ENCODE measurements at regions not wholly inside any gene's neighbourhood (a gene's known extent, or its start where the extent isn't known, plus 50 kb on each side); places are given as distances from the start of the nearest gene placed in this dataset.

DNA sequence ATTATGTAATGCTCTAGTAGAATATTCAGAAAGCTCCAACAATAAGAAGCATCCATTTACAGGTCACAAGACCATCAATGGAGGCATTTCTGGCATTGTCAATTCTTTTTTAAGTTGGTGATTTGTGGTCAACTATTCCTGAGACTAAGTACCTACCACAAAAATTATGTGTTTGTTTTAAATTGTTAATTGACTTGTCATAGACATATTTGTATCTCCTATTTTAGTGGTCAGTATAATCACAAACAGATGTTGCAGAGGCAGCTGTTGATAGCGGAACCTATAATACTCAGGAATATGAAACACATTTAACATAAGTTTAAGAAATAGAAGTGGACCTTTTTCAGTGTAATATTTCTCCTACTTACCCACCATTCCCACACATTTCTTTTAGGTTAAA lies 430.1 kb downstream of the CCDC85A start:
- no peak for DNase-seq (ENCODE audit: low read depth, low spot score)

- no peak for DNase-seq (ENCODE audit: low read depth, low spot score)
These were observed 432.0 kb downstream of the CCDC85A start for GRCh38 chr2:56615760-56616159.

- no peak for DNase-seq (ENCODE audit: low read depth, low spot score)
These were observed 440.4 kb downstream of the CCDC85A start for GRCh38 chr2:56624181-56624580.

- DNase-seq (ENCODE audit: low read depth, low spot score): no peak
These were observed 443.1 kb downstream of the CCDC85A start for GRCh38 chr2:56626927-56627326.

GRCh38 chr2:56630286-56630685 lies 446.5 kb downstream of the CCDC85A start:
- DNase-seq (ENCODE audit: low read depth, low spot score): no peak

GRCh38 chr2:56647997-56648396 lies 464.2 kb downstream of the CCDC85A start:
- no peak for DNase-seq (ENCODE audit: low read depth, low spot score)

- no peak for DNase-seq (ENCODE audit: low read depth, low spot score)
These were observed 465.0 kb downstream of the CCDC85A start for GRCh38 chr2:56648802-56649201.

DNA sequence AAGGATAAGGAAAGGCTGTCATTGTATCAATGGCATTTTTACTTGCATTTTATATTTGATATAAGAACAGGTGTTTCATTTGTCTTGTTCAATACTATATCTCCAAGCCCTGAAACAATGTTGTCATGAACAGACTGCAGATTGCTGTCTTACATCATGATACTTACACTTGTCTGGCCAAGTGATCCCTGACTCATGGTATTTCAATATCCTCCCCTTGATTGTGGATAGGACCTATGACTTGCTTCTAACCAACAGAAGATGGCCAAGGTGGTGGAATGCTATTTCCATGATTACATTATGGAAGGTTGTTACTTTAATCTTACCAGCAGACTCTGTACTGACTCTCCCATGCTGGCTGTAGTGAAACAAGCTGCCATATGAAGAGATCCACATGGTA lies 471.1 kb downstream of the CCDC85A start:
- DNase-seq (ENCODE audit: low read depth, low spot score): no peak

- no peak for DNase-seq (ENCODE audit: low read depth, low spot score)
These were observed 473.0 kb downstream of the CCDC85A start for GRCh38 chr2:56656826-56657225.

- no peak for DNase-seq (ENCODE audit: low read depth, low spot score)
These were observed 483.0 kb downstream of the CCDC85A start for GRCh38 chr2:56666777-56667176.

GRCh38 chr2:56671973-56672569 lies 488.3 kb downstream of the CCDC85A start:
- no peak for DNase-seq (ENCODE audit: low read depth, low spot score)

DNA sequence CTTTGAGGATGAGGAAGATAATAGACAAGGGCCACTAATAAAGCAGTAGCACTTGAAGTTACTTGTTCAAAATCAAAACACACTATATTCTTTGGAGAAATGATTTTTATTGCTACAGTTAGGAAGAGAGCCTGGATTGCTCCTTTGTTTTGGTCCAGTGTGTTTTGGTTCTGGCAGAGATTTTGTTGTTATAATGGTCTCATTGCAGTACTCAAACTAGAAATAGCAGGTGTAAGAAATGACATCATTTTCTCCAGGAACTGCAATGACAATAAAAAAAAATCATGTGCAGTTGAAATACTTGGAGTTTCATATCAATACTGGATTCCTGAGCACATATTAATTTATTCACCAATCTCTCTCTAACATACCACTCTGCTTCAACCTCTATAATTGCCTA lies 490.3 kb downstream of the CCDC85A start:
- DNase-seq (ENCODE audit: low read depth, low spot score): no peak

DNA sequence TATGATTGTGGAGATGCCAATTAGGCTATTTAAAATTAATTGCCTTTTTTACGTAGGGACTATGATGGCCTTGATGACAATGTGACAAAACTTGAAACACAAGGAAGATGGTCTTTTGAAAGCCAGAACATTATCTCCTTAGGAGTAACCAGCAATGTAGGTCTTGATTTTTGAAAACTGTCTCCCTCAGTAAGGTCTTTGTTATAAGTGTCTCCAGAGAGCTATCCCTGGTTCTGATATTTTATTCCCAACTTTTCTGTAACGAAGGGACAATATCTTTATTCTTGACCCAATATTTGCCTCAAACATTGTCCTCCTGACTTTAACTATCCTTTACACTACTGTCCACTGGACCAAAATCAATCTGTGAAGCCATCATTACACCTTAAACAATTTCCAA lies 493.2 kb downstream of the CCDC85A start:
- DNase-seq (ENCODE audit: low read depth, low spot score): no peak

DNA sequence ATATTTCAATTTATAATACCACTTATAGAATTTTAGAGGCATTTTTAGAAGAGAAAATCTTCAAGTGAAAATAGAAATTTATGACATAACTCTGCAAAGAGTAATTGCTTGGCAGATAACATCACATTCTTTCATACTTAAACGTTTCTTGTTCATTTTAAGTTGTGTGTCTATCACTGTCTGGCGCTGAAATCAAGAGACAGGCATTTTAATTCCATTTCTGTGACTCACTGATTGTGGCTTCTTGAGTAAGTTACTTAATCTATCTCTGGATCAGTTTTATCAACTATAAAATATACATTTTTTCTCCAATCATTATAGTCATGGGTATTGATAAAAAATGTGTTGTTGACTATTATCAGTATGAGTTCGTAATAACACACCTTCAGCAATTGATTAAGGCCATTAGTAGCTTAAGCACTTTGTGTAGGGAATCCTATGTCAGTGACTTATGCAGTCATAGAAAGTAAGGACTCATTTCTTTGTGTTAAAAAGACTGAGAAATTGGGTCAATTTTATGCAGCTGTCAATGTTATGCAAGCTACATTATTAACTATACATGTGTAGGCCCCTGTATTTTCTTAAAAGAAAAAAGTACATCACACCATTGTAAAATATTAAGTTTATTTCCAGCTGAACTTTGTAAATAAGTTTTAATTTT lies 497.3 kb downstream of the CCDC85A start:
- no peak for DNase-seq (ENCODE audit: low read depth, low spot score)

- DNase-seq (ENCODE audit: low read depth, low spot score): no peak
These were observed 498.0 kb downstream of the CCDC85A start for GRCh38 chr2:56681659-56682396.

- DNase-seq (ENCODE audit: low read depth, low spot score): no peak
These were observed 498.6 kb downstream of the CCDC85A start for GRCh38 chr2:56682397-56682760.

DNA sequence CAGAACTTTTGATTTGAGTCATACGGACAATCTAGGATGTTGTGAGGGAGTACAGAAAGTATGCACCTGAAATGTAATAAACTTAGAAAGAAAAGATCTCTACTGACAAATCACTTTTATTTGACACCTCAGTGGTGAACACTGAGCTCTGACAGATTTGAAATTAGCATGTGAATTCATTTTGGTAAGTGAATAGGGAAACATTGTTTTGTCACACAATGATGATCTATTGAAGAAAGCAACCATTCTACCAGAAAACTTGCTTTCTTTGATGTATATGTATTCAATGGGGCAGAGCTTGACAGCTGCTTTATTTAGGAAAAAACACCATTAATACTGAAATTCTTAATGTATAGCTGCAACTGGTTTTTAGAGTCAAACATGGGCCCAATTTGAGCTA lies 500.5 kb downstream of the CCDC85A start:
- DNase-seq (ENCODE audit: low read depth, low spot score): no peak

- no peak for DNase-seq (ENCODE audit: low read depth, low spot score)
These were observed 501.4 kb downstream of the CCDC85A start for GRCh38 chr2:56685205-56685604.

- no peak for DNase-seq (ENCODE audit: low read depth, low spot score)
These were observed 503.4 kb downstream of the CCDC85A start for GRCh38 chr2:56687169-56687568.

- no peak for DNase-seq (ENCODE audit: low read depth, low spot score)
These were observed 504.9 kb downstream of the CCDC85A start for GRCh38 chr2:56688661-56689060.

- DNase-seq (ENCODE audit: low read depth, low spot score): no peak
These were observed 509.7 kb downstream of the CCDC85A start for GRCh38 chr2:56693501-56693900.

- no peak for DNase-seq (ENCODE audit: low read depth, low spot score)
These were observed 519.2 kb downstream of the CCDC85A start for GRCh38 chr2:56703001-56703400.

DNA sequence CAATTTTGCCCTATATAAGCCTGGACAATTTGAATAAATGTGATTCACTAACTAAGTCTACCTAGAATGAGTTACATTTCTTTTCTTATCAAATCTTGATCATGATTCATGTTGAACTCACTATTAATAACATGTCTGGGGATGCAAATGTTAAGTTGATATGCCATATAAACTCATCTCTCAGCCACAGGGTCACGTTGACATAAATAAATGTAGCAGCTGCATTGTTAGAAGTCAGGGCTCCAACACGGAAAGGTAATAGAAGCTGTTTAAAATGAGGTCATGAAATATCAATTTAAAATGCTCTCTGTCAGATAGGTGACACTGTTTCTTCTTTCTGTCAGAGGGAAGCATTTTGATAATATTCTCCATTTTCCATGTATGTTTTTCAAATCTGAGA lies 521.9 kb downstream of the CCDC85A start:
- no peak for DNase-seq (ENCODE audit: low read depth, low spot score)
